ENCODE measurements at regions not wholly inside any gene's neighbourhood (a gene's known extent, or its start where the extent isn't known, plus 50 kb on each side); places are given as distances from the start of the nearest gene placed in this dataset.

GRCh38 chr3:132822837-132823236, 100.6 kb upstream of the NPHP3 start:
- no peak for DNase-seq (ENCODE audit: low spot score)

- DNase-seq (ENCODE audit: low spot score): no peak
These were observed 100.1 kb upstream of the NPHP3 start for GRCh38 chr3:132822266-132822665.

GRCh38 chr3:132821314-132821713, 99.1 kb upstream of the NPHP3 start:
- no peak for DNase-seq (ENCODE audit: low spot score)

- DNase-seq (ENCODE audit: low spot score): no peak
These were observed 96.0 kb upstream of the NPHP3 start for GRCh38 chr3:132818251-132818650.

- no peak for DNase-seq (ENCODE audit: low spot score)
These were observed 95.5 kb upstream of the NPHP3 start for GRCh38 chr3:132817646-132818177.

- DNase-seq (ENCODE audit: low spot score): no peak
These were observed 82.9 kb upstream of the NPHP3 start for GRCh38 chr3:132805071-132805470.

- peak; percentile 26 for DNase-seq (ENCODE audit: low spot score)
These were observed 82.3 kb upstream of the NPHP3 start for GRCh38 chr3:132804498-132804897.

GRCh38 chr3:132803889-132804288, 81.7 kb upstream of the NPHP3 start:
- DNase-seq (ENCODE audit: low spot score): no peak

- DNase-seq (ENCODE audit: low spot score): no peak
These were observed 78.7 kb upstream of the NPHP3 start for GRCh38 chr3:132800958-132801357.

- no peak for DNase-seq (ENCODE audit: low spot score)
These were observed 68.6 kb upstream of the NPHP3 start for GRCh38 chr3:132790806-132791205.

GRCh38 chr3:132789959-132790358, 67.8 kb upstream of the NPHP3 start:
- no peak for DNase-seq (ENCODE audit: low spot score)

GRCh38 chr3:132788301-132788671, 66.1 kb upstream of the NPHP3 start:
- peak; percentile 34 for DNase-seq (ENCODE audit: low spot score)

GRCh38 chr3:132787616-132788300, 65.5 kb upstream of the NPHP3 start:
- no peak for DNase-seq (ENCODE audit: low spot score)

GRCh38 chr3:132786890-132787289, 64.7 kb upstream of the NPHP3 start:
- no peak for DNase-seq (ENCODE audit: low spot score)

GRCh38 chr3:132785292-132785691, 63.1 kb upstream of the NPHP3 start:
- no peak for DNase-seq (ENCODE audit: low spot score)

- DNase-seq (ENCODE audit: low spot score): no peak
These were observed 62.4 kb upstream of the NPHP3 start for GRCh38 chr3:132784502-132785025.

GRCh38 chr3:132783152-132783551, 60.9 kb upstream of the NPHP3 start:
- DNase-seq (ENCODE audit: low spot score): no peak

- DNase-seq (ENCODE audit: low spot score): no peak
These were observed 59.7 kb upstream of the NPHP3 start for GRCh38 chr3:132781922-132782321.

GRCh38 chr3:132777171-132777570, 55.0 kb upstream of the NPHP3 start:
- no peak for DNase-seq (ENCODE audit: low spot score)

- no peak for DNase-seq (ENCODE audit: low spot score)
These were observed 50.9 kb upstream of the NPHP3 start for GRCh38 chr3:132773071-132773619.

GRCh38 chr3:132772252-132772651, 50.0 kb upstream of the NPHP3 start:
- DNase-seq (ENCODE audit: low spot score): no peak
